ENCODE measurements at regions not wholly inside any gene's neighbourhood (a gene's known extent, or its start where the extent isn't known, plus 50 kb on each side); places are given as distances from the start of the nearest gene placed in this dataset.
"Not testable (repeated sequence)": the region's sequence is repeated elsewhere in the genome, so short reads cannot be mapped to it uniquely, and the experiment has no call there.

DNA sequence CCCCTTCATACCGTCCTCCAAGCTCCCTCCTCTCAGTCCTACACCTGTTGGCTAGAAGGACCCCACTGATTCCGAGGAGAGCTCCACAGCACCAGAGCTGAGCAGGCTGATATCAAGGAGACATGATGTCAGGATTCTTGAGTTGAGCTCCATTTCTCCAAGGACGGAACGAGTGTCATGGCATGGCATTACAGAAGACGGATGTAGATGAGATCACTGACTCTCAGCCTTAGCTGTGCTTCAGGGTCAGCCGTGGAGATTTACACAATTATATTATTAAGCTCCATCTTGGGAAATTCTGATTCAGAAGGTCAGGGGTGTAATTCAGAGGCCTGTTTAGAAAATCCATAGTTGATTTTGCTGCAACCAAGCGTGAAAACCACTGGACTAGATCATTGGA, 428.9 kb upstream of the B3GAT1 start:
- no peak for DNase-seq

DNA sequence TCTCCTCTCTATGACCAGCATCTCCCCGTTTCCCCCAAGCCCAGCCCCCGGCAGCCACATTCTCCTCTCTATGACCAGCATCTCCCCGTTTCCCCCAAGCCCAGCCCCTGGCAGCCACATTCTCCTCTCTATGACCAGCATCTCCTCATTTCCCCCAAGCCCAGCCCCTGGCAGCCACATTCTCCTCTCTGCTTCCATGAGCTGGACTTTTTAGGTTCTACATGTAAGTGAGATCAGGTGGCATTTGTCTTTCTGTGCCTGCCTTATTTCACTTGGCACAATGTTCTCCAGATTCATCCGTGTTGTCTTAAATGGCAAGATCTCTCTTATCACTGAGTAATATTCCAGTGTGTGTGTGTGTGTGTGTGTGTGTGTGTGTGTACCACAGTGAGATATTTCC, 428.1 kb upstream of the B3GAT1 start:
- DNase-seq, result not testable (repeated sequence)

- DNase-seq, result no peak
Measured at GRCh38 chr11:134838708-134839107, 426.7 kb upstream of the B3GAT1 start.

DNA sequence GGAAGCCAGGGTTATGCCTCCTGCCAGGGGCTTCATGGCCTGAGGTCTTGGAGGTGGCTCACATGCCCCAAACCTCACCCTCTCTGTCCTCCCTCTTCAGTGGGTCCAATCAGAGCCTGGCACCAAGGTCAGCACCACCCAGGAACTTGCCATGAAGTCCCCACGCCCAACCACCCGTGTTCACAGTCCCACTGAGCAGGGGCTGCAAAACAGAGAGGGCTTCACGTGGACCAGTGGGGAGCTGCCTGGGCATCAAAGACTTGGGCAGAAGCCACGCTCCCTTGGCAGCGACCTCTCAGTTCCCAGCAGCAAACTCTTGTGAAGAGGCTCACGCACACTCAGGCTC, 425.8 kb upstream of the B3GAT1 start:
- no peak for DNase-seq

GRCh38 chr11:134837166-134837886, 425.3 kb upstream of the B3GAT1 start:
- no peak for DNase-seq

DNA sequence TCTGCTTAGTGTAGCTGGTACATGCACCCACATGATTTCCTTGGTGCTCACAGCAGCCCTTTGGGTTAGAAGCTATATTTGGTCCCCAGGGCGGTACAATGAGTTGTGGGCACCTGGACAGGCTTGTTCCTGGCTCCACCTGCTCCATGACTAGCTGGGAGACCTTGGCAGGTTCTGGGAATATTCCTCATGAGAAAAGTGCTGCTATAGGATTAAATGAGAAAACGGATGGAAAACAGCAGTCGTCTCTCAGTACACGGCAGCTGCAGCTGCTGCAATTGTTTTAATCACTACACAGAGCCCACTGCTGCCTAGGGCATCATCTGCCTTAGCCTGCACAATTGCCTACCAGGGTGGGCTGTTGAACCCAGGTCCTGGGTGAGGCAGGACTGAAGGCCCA, 424.5 kb upstream of the B3GAT1 start:
- DNase-seq, result no peak

GRCh38 chr11:134835561-134835960, 423.5 kb upstream of the B3GAT1 start:
- DNase-seq, result no peak

DNA sequence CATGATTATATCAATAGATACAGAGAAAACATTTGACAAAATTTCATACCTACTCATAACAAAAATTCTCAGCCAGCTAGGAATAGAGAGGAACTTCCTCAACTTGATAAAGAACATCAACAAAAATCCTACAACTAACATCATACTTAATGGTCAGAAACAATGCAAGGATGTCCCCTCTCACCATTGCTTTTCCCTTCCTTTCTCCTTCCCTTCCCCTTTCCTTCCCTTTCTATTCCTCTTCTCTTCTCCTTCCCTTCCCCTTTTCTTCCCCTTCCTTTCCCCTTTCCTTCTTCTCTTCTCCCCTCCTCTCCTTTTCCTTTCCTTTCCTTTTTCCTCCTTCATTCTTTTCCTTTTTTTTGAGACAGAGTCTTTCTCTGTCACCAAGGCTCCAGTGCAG, 418.3 kb upstream of the B3GAT1 start:
- no peak for DNase-seq

DNA sequence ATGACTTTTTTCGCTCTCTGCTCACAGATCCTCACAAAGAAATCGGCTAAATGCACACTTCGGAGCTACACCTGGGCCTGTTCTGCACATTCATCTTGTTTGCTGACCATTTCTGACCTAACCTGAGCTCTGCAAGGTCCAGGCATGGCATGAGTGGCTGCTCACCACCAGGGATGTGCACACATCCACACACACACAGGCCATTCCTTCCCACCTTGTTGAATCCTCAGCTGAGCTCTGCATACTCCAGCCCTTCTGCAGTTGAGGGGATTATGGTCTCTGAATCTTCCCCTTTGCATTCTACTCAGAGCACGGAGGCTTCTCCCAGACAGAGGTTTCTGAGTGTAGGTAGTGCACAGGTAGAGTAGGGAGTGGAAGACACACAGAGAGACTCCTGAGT, 411.9 kb upstream of the B3GAT1 start:
- no peak for DNase-seq

GRCh38 chr11:134822897-134823296, 410.9 kb upstream of the B3GAT1 start:
- no peak for DNase-seq

DNA sequence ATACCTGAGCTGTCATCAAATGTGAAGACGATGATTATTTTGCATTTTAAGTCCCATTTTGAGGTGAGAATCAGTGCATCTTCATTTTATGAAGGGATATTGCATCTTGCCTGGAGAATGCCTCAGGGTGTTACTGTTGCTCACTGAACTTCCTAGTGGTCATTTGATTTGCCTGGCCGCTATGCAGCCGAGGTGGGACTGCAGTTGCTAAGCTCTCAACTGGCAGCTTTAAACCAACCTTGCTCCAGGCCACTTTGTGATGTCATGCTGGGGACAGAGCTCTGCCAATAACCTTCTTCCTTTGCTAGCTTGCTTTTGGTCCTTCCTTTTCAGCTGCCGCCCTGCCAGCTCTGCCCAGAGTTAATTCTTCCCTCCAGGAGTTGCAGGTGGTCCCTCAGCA, 409.4 kb upstream of the B3GAT1 start:
- DNase-seq, result no peak

DNA sequence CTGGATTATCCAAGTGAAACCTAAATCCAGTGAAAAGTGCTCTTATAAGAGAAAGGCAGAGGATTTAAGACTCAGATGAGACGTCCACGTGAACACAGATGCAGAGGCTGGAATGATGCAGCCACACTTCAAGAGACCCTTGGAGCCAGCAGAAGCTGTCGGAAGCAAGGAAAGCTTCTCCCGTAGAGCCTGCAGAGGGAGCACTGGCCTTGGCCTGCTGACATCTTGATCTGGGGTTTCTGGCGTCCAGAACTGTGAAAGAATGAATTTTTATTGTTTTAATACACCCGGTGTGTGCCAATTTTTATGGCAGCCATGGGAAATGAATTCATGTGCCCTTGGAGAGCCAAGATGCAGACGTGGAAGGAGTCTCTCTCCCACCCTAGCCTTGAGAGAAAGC, 407.0 kb upstream of the B3GAT1 start:
- DNase-seq, result no peak

DNA sequence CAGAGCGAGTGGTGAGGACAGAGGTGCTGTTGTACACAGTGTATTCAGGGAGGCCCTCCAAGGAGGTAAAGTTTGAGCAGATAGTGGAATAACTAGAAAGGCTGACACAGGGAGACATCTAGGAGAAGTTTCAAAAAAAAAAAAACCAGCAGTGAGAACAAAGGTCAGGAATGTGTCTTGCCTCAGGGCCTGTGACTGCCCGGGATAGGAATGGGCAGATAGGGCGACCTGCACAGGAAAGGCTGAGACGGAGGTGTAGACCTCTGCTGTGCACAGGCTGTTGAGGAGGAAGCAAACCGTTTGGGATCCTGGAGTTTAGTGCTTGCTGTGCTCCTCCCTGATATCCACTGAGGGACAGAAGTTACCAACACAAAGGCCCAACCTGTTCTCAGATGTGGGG, 406.5 kb upstream of the B3GAT1 start:
- no peak for DNase-seq

DNA sequence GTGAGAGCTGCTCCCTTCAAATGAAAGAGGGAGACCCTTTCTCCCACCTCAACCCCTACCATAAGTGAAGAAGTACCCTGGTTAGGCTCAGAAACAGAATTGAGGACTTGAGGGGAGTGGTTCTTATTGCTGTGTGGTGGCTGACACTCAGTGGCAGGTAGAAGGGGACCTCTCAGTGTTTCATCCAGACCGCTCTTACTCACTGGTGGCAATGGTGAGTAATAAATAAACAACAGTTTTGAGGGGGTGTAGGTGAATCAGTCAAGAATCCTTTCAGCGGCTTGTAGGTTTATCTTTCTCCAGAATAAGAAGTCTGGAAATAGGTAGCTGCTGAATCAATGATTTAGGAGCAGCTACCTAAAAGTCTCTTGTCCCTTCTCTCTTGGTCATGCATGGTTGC, 403.4 kb upstream of the B3GAT1 start:
- no peak for DNase-seq

DNA sequence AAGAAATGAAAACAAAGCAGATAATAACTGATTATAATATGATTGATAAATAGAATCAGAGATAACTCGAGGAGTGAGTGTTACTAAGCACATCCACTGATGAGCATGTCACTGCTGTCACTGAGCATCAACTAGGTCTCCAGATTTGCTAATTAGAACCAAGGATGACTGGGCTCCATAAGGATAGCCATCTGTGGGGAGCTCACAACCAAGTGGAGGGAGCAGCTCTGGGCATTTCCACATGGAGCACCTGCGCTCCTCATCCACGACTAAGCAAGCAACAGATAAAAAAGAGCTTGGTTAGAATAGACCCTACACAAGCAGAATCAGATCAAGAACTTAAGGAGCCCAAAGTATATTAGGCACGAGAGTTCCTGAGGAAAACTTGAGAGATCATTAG, 396.0 kb upstream of the B3GAT1 start:
- DNase-seq, result no peak

DNA sequence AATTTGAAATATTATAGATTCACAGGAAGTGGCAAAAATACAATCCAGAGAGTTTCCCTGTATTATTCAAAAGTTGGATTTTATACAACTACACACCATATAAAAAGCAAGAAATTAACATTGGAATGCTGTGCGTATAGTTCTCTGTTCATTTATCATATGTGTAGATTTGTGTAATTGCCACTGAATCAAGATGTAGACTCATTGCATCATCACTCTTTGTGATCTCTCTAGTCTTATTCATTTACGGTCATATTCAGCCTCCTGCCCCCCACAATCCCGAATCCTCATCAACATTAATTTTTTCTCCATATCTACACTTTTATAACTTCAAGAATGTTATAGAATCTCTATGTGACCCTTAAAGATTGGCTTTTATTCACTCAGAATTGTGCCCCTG, 390.6 kb upstream of the B3GAT1 start:
- DNase-seq, result no peak

DNA sequence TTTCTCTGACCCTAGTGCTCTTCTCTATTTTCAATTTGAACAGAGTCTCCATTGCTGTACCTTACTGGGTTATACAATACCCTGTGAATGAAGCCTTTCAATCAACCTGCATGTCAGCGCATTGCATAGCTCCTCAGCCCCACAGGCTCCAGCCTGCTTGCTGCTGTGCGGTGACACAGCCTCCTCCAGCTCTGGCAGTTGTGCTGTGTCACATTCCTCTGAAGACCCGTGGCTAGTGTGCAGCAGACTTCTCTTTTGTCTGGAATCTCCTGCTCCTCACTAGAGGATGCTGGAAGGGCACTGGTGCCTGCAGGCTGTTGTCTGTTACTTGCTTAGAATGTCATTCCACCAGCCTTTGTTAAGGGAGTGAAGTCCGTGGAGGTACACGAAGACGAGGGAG, 390.1 kb upstream of the B3GAT1 start:
- DNase-seq, result no peak

DNA sequence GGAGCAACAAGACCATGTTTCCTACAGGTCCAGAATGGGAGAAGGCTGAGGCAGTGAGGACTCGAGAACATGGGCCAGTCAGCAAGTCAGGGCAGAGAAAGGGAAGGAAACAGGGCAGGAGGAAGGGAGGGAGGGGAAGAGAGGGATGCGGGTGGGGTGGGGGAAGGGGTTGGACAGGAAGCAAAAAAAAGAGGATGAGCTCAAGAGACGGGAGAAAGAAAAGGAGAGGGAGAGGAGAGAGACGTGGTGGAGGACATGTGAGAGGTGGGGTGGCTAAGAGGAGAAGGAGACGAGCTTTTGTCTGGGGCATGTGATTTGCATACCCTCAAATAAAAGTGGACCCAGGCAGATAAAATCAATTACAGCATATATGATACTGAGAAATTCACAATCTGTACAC, 389.5 kb upstream of the B3GAT1 start:
- DNase-seq, result no peak

- no peak for DNase-seq
Measured at GRCh38 chr11:134800826-134801225, 388.8 kb upstream of the B3GAT1 start.

- DNase-seq, result no peak
Measured at GRCh38 chr11:134800130-134800529, 388.1 kb upstream of the B3GAT1 start.

- no peak for DNase-seq
Measured at GRCh38 chr11:134799386-134799785, 387.3 kb upstream of the B3GAT1 start.

DNA sequence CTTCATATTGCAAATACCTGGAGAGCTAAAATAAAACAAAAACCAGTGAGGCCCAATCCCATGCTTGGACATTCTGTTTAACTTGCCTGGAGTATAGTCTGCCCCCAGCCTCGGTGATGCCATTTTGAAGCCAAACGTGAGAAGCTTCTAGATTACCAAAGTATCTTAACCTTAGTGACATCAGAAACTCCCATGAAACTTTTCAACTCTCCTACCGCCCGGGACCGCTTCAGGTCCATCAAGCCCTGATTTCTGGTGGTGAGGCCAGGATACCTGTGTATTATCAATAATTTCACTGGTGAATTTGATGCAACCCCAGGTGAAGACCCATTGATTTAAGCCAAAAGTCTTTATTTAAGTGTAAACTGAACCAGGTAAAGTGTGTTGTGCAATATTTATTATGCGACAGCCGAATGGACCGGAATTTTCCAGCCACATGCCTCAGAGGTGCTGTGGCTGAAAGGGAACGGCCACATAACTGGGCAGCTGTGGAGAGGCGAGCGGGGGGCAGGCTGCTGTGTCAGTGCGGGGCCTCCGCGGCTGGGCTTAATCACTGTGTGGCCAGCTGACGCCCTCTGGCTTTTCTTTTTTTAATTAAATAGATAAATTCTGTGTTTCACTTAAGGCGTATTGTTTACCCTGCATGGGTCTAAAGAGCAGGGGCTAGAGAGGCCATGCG, 385.5 kb upstream of the B3GAT1 start:
- no peak for DNase-seq

DNA sequence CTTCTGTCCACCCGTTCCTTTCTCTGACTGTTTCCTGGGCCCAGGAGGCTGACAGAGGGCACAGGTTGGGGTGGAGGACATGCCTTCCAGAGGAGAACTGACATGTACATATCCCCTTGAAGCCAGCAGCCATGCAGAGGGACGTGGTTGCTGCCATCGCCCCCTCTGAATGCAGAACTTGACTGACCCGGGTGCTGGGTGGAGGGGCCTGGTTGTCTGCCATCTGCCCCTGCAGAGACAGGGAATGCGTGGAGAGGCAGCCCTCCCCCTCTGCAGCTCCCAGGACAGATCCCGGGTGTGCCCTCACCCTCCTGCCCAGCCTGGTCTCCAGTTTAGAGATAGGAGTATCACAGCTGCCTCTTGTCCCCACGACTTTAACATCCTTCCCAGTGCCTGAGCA, 383.0 kb upstream of the B3GAT1 start:
- no peak for DNase-seq

DNA sequence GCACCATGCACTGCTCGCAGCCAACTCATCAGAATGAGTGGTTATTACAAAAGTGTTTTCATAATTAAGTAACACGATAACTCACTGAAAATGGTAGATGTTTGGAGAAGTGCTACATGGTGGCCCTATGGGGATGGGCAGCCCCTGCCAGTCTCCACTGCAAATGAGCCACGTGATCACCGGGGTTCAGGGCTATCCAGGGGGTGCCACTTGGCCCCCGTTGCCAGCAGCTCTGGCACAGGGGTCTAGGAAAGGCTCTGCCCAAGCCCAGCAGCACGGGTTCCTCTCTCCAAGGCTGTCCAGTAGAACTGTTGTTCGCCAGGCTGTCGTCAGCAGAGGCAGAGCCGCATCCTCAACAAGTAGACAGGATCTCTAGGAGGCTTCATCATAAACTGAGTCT, 382.1 kb upstream of the B3GAT1 start:
- no peak for DNase-seq

DNA sequence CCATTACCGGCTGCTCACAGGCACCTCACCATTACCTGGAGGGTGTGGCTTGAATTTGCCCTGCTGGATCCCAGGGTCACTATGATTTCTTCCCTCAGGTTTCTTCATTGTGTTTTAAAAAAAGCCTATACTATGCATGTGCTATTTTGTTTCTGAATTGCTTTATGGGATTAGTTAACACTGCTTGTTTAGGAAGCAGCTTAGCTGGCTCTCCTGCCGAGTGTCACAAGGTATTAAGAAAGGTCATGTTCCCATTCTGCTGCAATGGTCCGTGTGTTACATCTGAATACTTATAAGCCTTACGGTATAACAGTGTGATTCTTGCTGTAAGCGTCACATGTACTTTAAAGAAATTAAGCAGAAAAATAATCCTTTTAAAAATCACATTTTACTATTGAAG, 380.6 kb upstream of the B3GAT1 start:
- DNase-seq, result no peak
